Vagina (tissue), 2 donors: ENCODE measurements at regions not wholly inside any gene's neighbourhood (a gene's known extent, or its start where the extent isn't known, plus 50 kb on each side); places are given as distances from the start of the nearest gene placed in this dataset.

Experiments
- CTCF ChIP-seq, 3 experiments: fragments of 450-650 bp in 2 of 3; fragments of 200-600 bp in 1 of 3; sonication (generic) in 1 of 3; IDR thresholded peaks; one replicate each; pipeline ENCODE4 v1.5.1; 2017 to 2019; ENCODE audit warnings: antibody characterized with exemption in 3 of 3, mild to moderate bottlenecking in 2 of 3, moderate library complexity in 2 of 3
- POLR2A ChIP-seq, 2 donors: fragments of 450-650 bp; IDR thresholded peaks; one replicate each; pipeline ENCODE4 v1.6.1; 2017; ENCODE audit warnings: antibody characterized with exemption in 2 of 2, mild to moderate bottlenecking in 2 of 2, moderate library complexity in 2 of 2
- POLR2AphosphoS5 ChIP-seq, 2 donors: sonication (generic); formaldehyde crosslinking; IDR thresholded peaks; one replicate each; pipeline ENCODE4 v1.9.0; 2017; ENCODE audit warnings: antibody characterized with exemption in 2 of 2, mild to moderate bottlenecking in 2 of 2, low read depth in 1 of 2; ENCODE audit not compliant: insufficient read depth in 1 of 2

- no peak for TF ChIP-seq CTCF (IDR thresholded peaks at IDR 0.05)
- no peak for TF ChIP-seq POLR2AphosphoS5 (IDR thresholded peaks at IDR 0.05; ENCODE audit: insufficient read depth in 1 of 2, low read depth in 1 of 2)
- no peak for TF ChIP-seq POLR2A (IDR thresholded peaks at IDR 0.05)
These were observed 310.7 kb upstream of the ASIC2 start for GRCh38 chr17:33603789-33604188.
